ENCODE measurements at regions not wholly inside any gene's neighbourhood (a gene's known extent, or its start where the extent isn't known, plus 50 kb on each side); places are given as distances from the start of the nearest gene placed in this dataset.

DNA sequence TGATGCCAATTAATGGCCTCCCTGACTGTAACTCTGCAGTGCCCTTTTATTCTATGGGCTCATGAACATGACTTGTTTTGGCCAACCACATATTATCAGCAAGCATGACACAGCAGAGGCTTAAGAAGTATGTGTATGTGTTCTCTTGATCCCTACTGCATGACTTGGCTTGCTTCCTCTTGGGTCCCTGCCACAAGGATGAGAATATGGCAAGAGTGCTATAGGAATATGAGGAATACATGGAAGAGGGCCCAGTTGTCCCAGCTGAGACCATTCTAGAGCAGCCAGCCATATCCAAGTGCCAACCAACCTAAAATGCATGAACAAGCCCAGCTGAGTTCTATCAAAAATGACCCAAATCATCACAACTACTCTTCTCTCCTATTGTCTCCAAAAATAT lies 576.7 kb upstream of the PCDH9 start:
- no peak for TF ChIP-seq EZH2 (IDR thresholded peaks at IDR 0.05; ENCODE audit: insufficient read depth, low read length)
- TF ChIP-seq, protein P1, sequence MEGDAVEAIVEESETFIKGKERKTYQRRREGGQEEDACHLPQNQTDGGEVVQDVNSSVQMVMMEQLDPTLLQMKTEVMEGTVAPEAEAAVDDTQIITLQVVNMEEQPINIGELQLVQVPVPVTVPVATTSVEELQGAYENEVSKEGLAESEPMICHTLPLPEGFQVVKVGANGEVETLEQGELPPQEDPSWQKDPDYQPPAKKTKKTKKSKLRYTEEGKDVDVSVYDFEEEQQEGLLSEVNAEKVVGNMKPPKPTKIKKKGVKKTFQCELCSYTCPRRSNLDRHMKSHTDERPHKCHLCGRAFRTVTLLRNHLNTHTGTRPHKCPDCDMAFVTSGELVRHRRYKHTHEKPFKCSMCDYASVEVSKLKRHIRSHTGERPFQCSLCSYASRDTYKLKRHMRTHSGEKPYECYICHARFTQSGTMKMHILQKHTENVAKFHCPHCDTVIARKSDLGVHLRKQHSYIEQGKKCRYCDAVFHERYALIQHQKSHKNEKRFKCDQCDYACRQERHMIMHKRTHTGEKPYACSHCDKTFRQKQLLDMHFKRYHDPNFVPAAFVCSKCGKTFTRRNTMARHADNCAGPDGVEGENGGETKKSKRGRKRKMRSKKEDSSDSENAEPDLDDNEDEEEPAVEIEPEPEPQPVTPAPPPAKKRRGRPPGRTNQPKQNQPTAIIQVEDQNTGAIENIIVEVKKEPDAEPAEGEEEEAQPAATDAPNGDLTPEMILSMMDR (IDR thresholded peaks at IDR 0.05; ENCODE audit: insufficient read depth, low read depth, low read length) = no peak
